Stimulated activated CD8-positive, alpha-beta memory T cell treated with anti-CD3 and anti-CD28 coated beads, Interleukin-2, amount 100 ng/mL, for 48 hours (primary cell): ENCODE measurements at regions not wholly inside any gene's neighbourhood (a gene's known extent, or its start where the extent isn't known, plus 50 kb on each side); places are given as distances from the start of the nearest gene placed in this dataset.
"Not testable (repeated sequence)": the region's sequence is repeated elsewhere in the genome, so short reads cannot be mapped to it uniquely, and the experiment has no call there.

ENCODE experiments used
- DNase-seq, 2 donors: peaks; one replicate each; pipeline ENCODE4 v3.0.0-alpha.2; 2020; ENCODE audit warnings: low read depth in 2 of 2

DNA sequence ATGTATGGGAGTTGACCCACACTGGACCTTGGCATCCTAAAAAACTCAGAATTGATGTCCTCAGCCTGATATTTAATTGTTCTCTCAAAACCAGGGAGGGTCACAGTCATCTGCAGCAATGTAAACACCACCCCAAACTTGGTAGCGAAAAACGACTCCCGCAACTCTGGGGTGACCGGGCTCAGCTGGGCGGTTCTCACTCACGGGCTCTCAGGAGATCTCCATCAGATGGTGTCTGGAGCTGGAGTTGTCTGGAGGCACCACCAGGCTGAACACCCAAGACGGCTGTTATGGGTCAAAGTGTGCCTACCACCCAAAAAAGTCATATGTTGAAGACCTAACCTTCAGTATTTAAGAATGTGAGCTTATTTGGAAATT lies 50.9 kb upstream of the NXT1 start:
- DNase-seq = no peak

DNA sequence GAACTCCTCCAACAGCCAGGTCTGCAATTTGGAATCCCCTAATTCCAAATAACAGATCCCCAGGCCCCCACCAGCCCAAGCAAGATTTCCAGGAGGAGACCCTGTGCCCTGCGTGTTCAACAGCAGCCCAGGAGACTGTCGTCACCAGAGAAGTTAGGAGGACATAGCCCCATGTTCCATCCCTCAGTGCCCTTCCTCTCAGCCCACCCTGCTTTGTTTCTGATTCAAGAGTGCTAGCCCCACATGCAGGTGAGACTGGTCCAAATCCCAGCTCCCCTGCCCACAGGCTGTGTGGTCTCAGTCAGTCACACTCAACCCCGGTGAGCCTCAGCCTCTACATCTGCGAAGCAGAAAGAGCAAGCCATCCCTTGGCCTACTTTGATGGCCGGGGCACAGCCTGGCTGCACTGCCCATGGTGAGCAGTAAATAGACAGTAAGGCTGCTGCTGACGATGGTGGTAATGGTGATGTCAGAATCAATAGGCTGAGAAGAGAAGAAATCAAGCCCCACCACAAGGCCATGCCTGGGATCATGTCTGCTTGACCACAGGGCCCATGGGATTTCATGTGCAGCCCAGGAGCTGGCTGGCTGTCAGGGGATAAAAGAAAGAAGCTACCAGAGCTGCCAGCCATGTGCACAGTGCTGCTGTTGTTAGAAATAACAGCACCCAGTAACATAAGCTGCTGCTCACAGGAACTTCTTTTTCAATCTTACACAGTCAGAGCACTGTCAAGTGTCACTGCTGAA lies 51.5 kb upstream of the NXT1 start:
- no peak for DNase-seq

DNA sequence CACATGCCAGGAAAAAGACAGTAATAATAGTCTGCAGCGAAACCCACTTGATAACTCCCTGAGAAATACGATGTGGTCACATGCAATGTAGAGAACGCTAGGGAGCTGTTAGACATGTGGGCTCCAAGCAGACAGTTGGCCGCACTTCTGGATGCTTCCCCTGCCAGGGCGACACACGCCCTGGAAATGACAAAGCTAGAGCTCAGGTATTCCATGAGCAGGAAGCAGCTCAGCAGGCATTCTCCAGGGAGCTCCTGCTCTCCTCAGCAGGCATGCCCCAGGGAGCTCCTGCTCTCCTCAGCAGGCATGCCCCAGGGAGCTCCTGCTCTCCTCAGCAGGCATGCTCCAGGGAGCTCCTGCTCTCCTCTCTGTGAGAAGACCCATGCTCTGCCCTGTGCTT lies 52.4 kb upstream of the NXT1 start:
- DNase-seq = no peak

DNA sequence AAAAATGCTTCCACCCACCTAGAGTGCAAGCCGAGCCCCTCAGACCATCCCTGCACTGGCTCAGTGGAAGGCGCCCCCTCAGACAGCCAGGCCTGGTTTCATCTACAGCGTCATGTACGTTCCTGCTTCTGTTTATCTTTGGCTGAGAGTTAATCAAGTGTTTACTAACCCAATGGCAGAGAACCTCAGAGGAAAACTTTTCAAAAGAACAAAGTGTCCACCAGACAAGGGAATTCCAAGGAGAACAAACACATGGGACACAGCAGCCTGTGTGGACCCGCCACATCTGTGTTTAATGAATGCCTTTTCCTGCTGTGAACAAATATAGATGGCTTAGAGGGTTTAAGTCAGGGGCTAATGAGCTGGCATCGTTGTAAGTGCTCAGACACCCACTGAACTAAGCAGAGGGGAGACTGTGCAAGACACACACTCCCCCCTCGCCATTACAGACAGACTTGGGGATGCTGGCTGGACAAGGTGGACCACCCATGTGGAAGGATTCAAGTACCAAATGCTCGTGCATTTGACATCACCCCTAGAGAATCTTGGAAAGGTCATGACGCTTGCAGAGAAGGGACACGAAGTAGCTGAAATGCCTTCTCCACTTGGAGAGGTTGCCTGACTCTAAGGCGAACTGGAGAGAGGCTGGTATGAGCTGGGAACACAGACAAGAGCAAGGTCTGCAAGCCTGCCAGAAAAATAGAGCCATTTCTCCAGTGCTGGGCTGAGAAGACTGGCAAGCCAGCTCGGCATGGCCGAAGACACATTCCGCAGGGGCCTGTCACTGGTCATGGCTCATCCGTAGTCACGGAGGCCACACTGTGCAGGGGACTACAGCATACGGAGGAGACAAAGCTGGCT lies 53.5 kb upstream of the NXT1 start:
- no peak for DNase-seq

- DNase-seq = no peak
These were observed 54.7 kb upstream of the NXT1 start for GRCh38 chr20:23295934-23296333.

- DNase-seq = no peak
These were observed 55.9 kb upstream of the NXT1 start for GRCh38 chr20:23294671-23295070.

- DNase-seq = no peak
These were observed 56.4 kb upstream of the NXT1 start for GRCh38 chr20:23294166-23294565.

- no peak for DNase-seq
These were observed 56.9 kb upstream of the NXT1 start for GRCh38 chr20:23293689-23294088.

GRCh38 chr20:23292311-23292710 lies 58.3 kb upstream of the NXT1 start:
- not testable (repeated sequence) for DNase-seq

GRCh38 chr20:23291575-23292240 lies 58.9 kb upstream of the NXT1 start:
- DNase-seq = no peak

DNA sequence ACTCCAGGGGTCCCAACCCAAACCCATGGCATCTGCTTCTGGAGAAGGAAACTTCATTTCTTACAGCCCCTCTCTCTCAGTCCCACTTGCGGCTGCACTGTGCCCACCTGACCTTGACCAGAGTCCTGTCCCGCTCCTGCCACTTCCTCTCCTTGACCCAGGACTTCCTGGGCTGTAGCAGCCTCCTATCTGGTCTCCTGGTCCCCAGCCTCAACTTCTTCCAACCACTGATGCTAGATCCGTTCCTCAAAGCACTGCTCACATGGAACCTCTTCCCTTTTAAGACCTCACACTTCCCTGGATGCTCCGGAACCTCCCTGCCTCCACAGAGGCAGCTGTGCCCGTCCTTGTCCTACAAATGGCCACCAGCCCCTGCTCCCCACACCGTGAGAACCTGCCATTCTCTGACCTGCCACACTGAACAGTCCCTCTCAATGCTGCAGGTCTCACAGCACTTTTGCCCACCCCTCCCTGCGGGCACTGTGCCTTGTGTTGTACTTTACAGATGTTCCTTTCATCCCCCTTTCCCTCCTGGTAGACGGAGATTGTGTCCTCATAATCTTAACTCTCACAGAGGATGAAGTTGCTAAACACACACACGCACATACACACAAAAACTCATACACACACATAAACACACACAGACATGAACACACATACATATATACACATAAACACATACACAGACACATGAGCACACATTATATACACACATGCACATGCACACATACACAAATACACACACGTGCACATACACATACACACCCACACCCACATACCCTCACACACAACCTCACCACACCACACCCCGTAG lies 59.6 kb upstream of the NXT1 start:
- DNase-seq = no peak

- DNase-seq = no peak
These were observed 60.7 kb upstream of the NXT1 start for GRCh38 chr20:23289724-23290395.

DNA sequence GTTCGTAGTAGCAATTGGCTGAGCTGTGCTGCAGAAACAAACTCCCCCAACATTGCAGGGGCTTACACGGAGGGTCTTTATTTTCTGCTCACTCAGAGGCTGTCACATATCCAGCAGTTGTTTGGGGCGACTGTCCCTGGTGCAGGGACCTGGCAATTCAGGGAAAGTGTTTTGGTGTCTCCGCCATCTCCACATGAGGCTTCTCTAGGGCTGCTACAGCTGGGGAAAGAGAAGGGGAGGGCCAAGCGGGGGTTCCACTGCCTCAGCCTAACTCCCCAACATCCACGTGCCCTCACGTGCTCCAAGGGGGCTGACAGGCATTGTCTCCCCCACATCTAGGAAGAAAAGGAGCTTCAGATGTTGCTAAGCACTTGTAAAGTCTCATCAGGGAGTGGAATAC lies 61.3 kb upstream of the NXT1 start:
- no peak for DNase-seq

DNA sequence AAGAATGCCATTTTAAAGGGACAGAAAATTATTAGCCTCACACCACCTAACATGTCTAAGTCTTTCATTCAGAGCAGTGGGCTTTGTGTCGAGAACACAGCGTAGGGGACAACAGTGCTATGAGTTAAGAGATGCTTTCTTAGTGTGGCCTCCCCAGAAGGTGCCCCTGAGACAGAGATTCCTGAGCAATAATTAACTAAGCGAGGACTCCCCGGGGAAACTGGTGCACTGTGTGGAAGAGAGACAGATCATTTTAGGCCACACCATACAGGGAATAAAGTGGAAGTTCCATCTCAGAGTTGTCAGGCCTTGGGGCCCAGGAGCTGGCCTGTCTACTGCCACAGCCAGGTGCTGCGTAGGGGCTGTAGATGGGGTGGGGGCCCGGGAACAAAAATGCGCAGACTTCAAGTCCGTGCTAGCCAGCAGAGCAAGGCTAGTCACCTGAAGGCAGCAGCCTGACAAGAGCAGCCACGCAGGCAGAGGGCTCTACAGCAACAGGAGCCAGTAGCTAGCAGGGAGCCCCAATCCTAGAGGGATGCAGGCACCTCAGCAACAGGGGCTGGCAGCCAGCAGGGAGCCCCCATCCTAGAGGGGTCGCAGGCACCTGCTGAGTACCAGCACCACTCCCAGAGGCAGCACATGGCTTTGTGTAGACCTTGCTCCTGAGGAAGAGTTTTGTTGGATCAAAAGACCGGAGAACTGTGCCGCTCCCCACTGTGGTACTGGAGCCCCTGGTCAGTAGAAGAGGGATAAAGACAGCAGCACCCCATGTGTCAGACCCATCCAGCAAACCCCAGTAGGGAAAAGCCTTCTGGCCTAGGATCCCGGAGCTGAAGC lies 63.0 kb upstream of the NXT1 start:
- DNase-seq = no peak

GRCh38 chr20:23286346-23286745 lies 64.2 kb upstream of the NXT1 start:
- no peak for DNase-seq

- no peak for DNase-seq
These were observed 65.1 kb upstream of the NXT1 start for GRCh38 chr20:23285536-23285935.

DNA sequence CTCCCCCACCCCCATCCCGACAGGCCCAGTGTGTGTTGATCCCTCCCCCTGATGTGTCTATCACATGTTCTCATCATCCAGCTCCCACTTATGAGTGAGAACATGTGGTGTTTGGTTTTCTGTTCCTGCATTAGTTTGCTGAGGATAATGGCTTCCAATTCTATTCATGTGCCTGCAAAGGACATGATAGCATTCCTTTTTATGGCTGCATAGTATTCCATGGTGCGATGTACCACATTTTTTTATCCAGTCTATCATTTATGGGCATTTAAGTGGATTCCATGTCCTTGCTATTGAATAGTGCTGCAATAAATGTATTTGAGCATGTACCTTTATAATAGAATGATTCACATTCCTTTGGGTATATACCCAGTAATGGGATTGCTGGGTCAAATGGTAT lies 66.6 kb upstream of the NXT1 start:
- no peak for DNase-seq

DNA sequence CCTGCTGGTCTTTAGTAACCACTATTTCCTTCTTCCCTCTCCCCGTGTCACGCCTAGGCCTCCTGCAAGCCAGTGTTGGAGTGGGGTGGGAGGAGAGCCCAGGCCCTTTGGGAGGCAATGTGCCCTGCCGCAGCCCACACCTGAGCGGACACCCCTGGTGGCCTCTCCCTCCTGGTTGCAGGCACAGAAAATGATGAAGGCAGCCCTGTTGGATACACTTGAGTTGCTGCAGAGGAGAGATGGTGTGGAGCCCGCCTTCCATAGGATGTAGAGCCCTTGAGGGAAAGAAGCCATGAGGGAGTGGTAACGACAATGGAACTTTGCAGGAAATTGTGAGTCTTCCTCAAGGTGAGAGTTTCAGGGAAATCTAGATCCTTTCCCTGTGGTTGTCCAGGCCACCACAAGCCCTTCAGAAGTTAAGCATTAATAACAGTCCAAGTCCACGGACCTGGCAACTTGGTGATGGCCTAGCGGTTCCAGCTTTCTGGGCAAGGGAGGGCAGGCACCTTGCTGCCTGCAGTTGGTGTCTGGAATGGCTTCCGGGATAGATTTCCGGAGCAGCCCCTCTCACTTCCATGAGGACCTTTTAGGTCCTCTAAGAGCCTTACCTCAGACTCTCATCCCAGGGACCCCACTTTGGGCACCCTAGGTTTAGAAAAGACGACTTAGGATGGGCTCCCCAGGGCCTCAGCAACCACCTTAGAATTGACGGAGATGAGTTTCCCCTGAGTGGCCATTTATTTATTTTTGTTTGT lies 67.3 kb upstream of the NXT1 start:
- no peak for DNase-seq

DNA sequence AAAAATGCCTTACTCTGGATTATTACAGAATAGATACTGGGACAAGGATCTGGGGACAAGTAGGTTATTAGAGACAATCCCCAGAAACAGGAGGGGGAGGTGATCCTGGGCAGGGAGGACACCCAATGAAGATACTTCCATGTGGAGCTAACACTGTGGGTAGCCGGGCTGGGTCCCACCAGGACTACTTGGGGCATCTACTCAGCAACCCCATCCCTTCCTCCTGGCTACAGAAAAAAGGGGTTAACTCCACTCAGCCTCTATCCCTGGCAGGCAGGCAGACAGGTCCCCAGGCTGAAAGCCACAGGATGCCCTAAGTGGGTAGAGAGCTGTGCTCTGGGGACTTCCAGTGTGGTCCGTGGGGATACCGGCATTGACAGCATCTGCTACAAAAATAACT lies 68.0 kb upstream of the NXT1 start:
- DNase-seq = no peak

DNA sequence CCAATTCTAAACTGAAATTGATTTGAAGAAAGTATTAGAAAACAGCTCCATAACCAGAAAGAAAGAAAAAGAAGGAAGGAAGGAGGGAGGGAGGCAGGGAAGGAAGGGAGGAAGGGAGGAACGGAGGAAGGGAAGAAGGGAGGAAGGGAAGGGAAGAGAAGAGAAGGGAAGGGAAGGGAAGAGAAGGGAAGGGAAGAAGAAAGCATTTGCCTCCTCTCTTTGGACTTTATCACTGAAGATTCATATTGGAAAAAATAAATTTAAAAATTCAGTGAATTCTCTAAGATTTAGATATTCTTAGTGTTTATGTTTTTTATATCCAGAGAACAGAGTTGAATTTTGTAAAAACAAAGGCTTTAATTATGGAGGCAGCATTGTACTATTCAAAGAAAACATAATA lies 68.5 kb upstream of the NXT1 start:
- DNase-seq = no peak
